Stomach (tissue), 8 donors: ENCODE measurements at regions not wholly inside any gene's neighbourhood (a gene's known extent, or its start where the extent isn't known, plus 50 kb on each side); places are given as distances from the start of the nearest gene placed in this dataset.
"Not testable (repeated sequence)": the region's sequence is repeated elsewhere in the genome, so short reads cannot be mapped to it uniquely, and the experiment has no call there.

ENCODE experiments used
- DNase-seq, 2 donors: peaks; one replicate each; pipeline versions ENCODE4 v3.0.0 to v3.0.0-alpha.2; 2013 to 2019
- H3K27ac ChIP-seq, 5 donors: fragments of 200-600 bp in 4 of 5; sonication (generic) in 4 of 5; one replicate each; pipeline ENCODE4 v1.5.1; 2013 to 2019; ENCODE audit warnings: mild to moderate bottlenecking in 1 of 5, moderate library complexity in 1 of 5
- H3K27me3 ChIP-seq, 3 donors: fragments of 200-600 bp; sonication (generic); one replicate each; pipeline ENCODE4 v1.5.1; 2017 to 2019; ENCODE audit warnings: mixed run types in 1 of 3
- H3K36me3 ChIP-seq, 4 donors: fragments of 200-600 bp; sonication (generic); 1 replicate in 3 of 4; 2 replicates in 1 of 4; pipeline ENCODE4 v1.5.1; 2016 to 2019
- H3K4me1 ChIP-seq, 4 donors: fragments of 200-600 bp; sonication (generic); one replicate each; pipeline ENCODE4 v1.5.1; 2016 to 2019
- H3K4me3 ChIP-seq, 4 donors: fragments of 200-600 bp; sonication (generic) in 3 of 4; one replicate each; pipeline ENCODE4 v1.5.1; 2016 to 2019; ENCODE audit warnings: mild to moderate bottlenecking in 1 of 4
- H3K9me3 ChIP-seq, 4 donors: fragments of 200-600 bp; sonication (generic); one replicate each; pipeline ENCODE4 v1.5.1; 2016 to 2019
- EP300 ChIP-seq: sonication (generic); formaldehyde crosslinking; IDR thresholded peaks from one replicate; pipeline ENCODE4 v1.6.1; 2017; ENCODE audit warnings: antibody characterized with exemption
- POLR2A ChIP-seq, 4 donors: fragments of 450-650 bp; IDR thresholded peaks; one replicate each; pipeline ENCODE4 v1.6.1; 2016; ENCODE audit warnings: antibody characterized with exemption in 4 of 4, control low read depth in 2 of 4, mild to moderate bottlenecking in 1 of 4, moderate library complexity in 1 of 4
- POLR2AphosphoS5 ChIP-seq, 3 donors: sonication (generic); formaldehyde crosslinking; IDR thresholded peaks; one replicate each; pipeline ENCODE4 v1.6.1; 2016; ENCODE audit warnings: antibody characterized with exemption in 3 of 3
- WGBS, 5 donors: extraction: QIAGEN DNeasy Blood & Tissue Kit in 3 of 5; methylation state at CpG; one replicate each; pipeline versions ENCODE4 v1.1.5 to v1.1.7; 2013 to 2018; 5-methylcytosine and 5-hydroxymethylcytosine counted together
- intact Hi-C: fragments of 100-400 bp; cut with DNase I; formaldehyde crosslinking; loops from one replicate; pipeline ENCODE4 v1.15.1; 2023; ENCODE audit warnings: low total_unique reads
- TF ChIP-seq, protein P1 (sequence below), 7 experiments: fragments of 450-650 bp in 4 of 7; fragments of 200-600 bp in 3 of 7; sonication (generic) in 3 of 7; IDR thresholded peaks; one replicate each; pipeline ENCODE4 v1.5.1; 2016 to 2019; ENCODE audit warnings: antibody characterized with exemption in 7 of 7, control low read depth in 2 of 7, mild to moderate bottlenecking in 1 of 7
- donor health status: healthy with polysubstance abuse.
- donor health status: Bipolar disorder and iron deficiency.
- donor health status: healthy.

DNA sequence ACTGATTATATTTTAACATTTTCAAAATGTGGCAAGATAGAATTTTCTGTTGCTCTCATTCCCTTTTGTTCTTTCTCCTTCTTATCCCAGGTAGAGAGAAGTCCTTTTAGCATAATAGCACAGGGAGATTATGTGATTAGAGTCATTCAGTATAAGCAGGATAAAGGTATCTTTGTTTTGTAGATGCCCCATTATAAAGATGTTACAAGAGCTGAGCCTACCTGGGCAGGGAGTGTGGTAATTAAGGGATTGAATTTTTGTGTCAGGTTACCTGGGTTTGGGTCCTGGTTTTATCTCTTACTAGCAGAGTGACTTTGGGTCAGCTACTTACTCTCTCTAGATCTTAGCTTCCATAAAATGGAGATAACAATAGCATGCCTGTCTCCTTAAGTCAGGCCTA lies 536.5 kb downstream of the TMEM135 start:
- no peaks in the 10 kb centered on the region for H3K9me3 ChIP-seq

DNA sequence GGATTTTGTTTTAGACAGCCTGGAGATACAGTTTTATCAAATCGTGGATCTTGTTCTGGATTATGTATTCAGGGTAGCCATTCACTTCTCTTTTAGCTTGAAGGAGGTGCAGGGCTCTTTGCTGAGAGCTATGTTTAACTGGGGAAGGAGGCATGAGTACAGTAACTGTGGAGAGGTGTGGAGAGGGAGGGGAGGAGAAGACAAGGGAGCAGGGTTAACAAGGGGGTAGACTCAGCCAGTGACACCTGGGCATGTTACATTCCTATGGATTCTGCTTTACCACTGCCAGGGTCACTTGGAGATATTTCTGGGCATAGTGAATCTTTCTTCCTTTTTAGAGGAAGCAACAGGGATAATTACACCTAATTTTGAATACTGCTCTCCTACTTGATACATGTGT lies 536.0 kb downstream of the TMEM135 start:
- 58 to 82% (median 76%) methylated on average over 1 of the region's 1 CpG for WGBS, 5 donors
- TF ChIP-seq, protein P1, sequence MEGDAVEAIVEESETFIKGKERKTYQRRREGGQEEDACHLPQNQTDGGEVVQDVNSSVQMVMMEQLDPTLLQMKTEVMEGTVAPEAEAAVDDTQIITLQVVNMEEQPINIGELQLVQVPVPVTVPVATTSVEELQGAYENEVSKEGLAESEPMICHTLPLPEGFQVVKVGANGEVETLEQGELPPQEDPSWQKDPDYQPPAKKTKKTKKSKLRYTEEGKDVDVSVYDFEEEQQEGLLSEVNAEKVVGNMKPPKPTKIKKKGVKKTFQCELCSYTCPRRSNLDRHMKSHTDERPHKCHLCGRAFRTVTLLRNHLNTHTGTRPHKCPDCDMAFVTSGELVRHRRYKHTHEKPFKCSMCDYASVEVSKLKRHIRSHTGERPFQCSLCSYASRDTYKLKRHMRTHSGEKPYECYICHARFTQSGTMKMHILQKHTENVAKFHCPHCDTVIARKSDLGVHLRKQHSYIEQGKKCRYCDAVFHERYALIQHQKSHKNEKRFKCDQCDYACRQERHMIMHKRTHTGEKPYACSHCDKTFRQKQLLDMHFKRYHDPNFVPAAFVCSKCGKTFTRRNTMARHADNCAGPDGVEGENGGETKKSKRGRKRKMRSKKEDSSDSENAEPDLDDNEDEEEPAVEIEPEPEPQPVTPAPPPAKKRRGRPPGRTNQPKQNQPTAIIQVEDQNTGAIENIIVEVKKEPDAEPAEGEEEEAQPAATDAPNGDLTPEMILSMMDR (IDR thresholded peaks at IDR 0.05): no peak
- TF ChIP-seq POLR2AphosphoS5 (IDR thresholded peaks at IDR 0.05): no peak
- no peak for TF ChIP-seq EP300
- no peak for TF ChIP-seq POLR2A (IDR thresholded peaks at IDR 0.05)
- Histone ChIP-seq H3K27ac (no peak overlapping the region), H3K36me3 (no peaks in the 10 kb centered on the region), H3K4me3 (no peak overlapping the region), H3K9me3 (no peaks in the 10 kb centered on the region), H3K27me3 (no peaks in the 10 kb centered on the region), H3K4me1 (no peaks in the 10 kb centered on the region)
- intact Hi-C loops: no loop called here
- no peak for DNase-seq

More for the DNA sequence above, 536.5 kb downstream of the TMEM135 start:
- Histone ChIP-seq H3K36me3 (no peaks in the 10 kb centered on the region), H3K4me3 (no peak overlapping the region), H3K27ac (no peak overlapping the region), H3K27me3 (no peaks in the 10 kb centered on the region), H3K4me1 (no peaks in the 10 kb centered on the region)
- no peak for DNase-seq
- TF ChIP-seq POLR2A (IDR thresholded peaks at IDR 0.05) (no peak), POLR2AphosphoS5 (IDR thresholded peaks at IDR 0.05) (no peak), EP300 (no peak)
- TF ChIP-seq, protein P1 (IDR thresholded peaks at IDR 0.05): no peak
- intact Hi-C loops: no loop called here

DNA sequence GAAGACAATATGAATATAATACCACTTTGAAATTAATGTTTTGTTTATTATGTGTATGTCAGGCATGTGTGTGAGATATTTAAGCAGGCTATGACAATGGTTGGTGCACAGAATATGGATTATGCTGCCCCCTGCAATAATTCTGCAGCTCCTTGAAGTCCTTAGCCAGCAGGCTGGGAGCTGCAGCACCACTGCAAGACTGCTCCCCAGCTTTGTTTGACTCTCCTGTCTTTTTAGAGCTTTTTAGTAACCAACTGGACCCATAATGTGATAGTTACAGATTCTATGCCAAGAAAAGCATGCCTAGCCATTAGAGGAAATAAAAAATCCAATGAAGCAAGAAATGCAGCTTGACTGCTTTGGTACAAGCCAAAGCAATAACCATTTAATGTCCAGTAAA lies 535.1 kb downstream of the TMEM135 start:
- H3K9me3 ChIP-seq: no peaks in the 10 kb centered on the region
- TF ChIP-seq, protein P1 (IDR thresholded peaks at IDR 0.05): no peak
- no peak for TF ChIP-seq EP300
- no peak for TF ChIP-seq POLR2A (IDR thresholded peaks at IDR 0.05)
- TF ChIP-seq POLR2AphosphoS5 (IDR thresholded peaks at IDR 0.05): no peak
- DNase-seq: no peak
- H3K27me3 ChIP-seq: no peaks in the 10 kb centered on the region
- no peaks in the 10 kb centered on the region for H3K36me3 ChIP-seq
- no peak overlapping the region for H3K27ac ChIP-seq
- no peaks in the 10 kb centered on the region for H3K4me1 ChIP-seq
- intact Hi-C loops: no loop called here
- H3K4me3 ChIP-seq: no peak overlapping the region

DNA sequence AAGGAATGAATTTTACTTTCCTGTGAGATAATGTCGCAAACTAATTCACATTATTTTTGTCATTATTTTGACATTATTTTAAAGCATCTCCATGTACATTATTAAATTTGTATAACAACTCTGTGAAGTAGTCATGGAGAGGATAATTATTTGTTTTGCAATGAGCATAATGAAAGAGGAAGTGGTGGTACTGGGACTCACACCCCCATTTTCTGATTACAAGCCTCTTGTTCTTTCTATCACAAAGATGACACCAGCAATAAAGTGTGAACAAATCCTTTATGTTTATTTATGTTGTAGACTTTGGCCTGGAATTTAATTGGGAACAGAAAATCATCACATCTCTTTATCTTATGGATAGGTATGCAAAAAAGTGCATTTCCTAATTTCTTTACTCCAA lies 522.6 kb downstream of the TMEM135 start:
- no peak for TF ChIP-seq EP300
- TF ChIP-seq POLR2A (IDR thresholded peaks at IDR 0.05): no peak
- TF ChIP-seq, protein P1 (IDR thresholded peaks at IDR 0.05): no peak
- TF ChIP-seq POLR2AphosphoS5 (IDR thresholded peaks at IDR 0.05): no peak
- Histone ChIP-seq H3K36me3 (no peaks in the 10 kb centered on the region), H3K4me3 (no peak overlapping the region), H3K27me3 (no peaks in the 10 kb centered on the region), H3K4me1 (no peaks in the 10 kb centered on the region), H3K9me3 (peaks cover 0 to under 1% (median 0%) of the 10 kb centered on the region in 4 donors), H3K27ac (no peak overlapping the region)
- intact Hi-C loops: no loop called here
- no peak for DNase-seq
- WGBS, 5 donors: 88 to 96% (median 94%) methylated on average over 1 of the region's 1 CpG

DNA sequence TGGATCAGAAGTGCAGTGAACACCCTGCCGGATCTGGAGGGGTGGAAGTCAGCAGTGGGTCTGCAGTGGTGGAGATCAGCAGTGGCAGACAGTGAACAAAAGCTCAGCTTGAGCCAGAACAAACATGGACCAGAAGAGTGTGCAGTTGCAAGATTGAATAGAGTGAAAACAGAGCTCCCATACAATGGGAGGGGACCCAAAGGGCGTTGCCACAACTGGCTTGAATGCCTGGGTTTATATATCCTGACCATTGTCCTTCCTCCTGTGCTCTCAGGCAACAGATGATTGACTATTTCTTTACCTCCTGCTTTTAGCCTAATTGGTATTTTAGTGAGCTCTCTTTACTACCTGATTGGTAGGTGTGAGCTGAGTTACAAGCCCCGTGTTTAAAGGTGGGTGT lies 522.1 kb downstream of the TMEM135 start:
- H3K27me3 ChIP-seq, intact Hi-C loops, H3K4me3 ChIP-seq, H3K27ac ChIP-seq, DNase-seq, H3K9me3 ChIP-seq, H3K4me1 ChIP-seq, H3K36me3 ChIP-seq: not testable (repeated sequence)
- WGBS, 5 donors: 66 to 77% (median 70%) methylated on average over 3 of the region's 3 CpGs
